WI38 (cell line): ENCODE measurements at regions not wholly inside any gene's neighbourhood (a gene's known extent, or its start where the extent isn't known, plus 50 kb on each side); places are given as distances from the start of the nearest gene placed in this dataset.
"Not testable (repeated sequence)": the region's sequence is repeated elsewhere in the genome, so short reads cannot be mapped to it uniquely, and the experiment has no call there.

Experiments
- H3K4me3 ChIP-seq: 2 replicates; pipeline ENCODE4 v1.5.1; 2011; ENCODE audit warnings: low read depth, mild to moderate bottlenecking, control low read depth, low read length
- CTCF ChIP-seq: IDR thresholded peaks from 2 replicates; pipeline ENCODE4 v1.5.1; 2012; ENCODE audit warnings: low read depth, mild to moderate bottlenecking, control low read depth, low read length

- H3K4me3 ChIP-seq: no peak overlapping the region
- no peak for TF ChIP-seq CTCF
Measured at GRCh38 chr11:11202885-11203284, 150.2 kb downstream of the CSNK2A3 start.

- not testable (repeated sequence) for H3K4me3 ChIP-seq
Measured at GRCh38 chr11:11201302-11201701, 151.7 kb downstream of the CSNK2A3 start.

- H3K4me3 ChIP-seq: no peak overlapping the region
- TF ChIP-seq CTCF: no peak
Measured at GRCh38 chr11:11192541-11192940, 160.5 kb downstream of the CSNK2A3 start.

GRCh38 chr11:11189506-11189905 lies 163.5 kb downstream of the CSNK2A3 start:
- no peak for TF ChIP-seq CTCF
- H3K4me3 ChIP-seq: no peak overlapping the region

GRCh38 chr11:11186249-11186648 lies 166.8 kb downstream of the CSNK2A3 start:
- H3K4me3 ChIP-seq: no peak overlapping the region
- no peak for TF ChIP-seq CTCF

- no peak for TF ChIP-seq CTCF
- no peak overlapping the region for H3K4me3 ChIP-seq
Measured at GRCh38 chr11:11182261-11182660, 170.8 kb downstream of the CSNK2A3 start.

GRCh38 chr11:11178671-11179638 lies 174.1 kb downstream of the CSNK2A3 start:
- H3K4me3 ChIP-seq: no peak overlapping the region
- TF ChIP-seq CTCF: no peak
